ENCODE measurements at regions not wholly inside any gene's neighbourhood (a gene's known extent, or its start where the extent isn't known, plus 50 kb on each side); places are given as distances from the start of the nearest gene placed in this dataset.

DNA sequence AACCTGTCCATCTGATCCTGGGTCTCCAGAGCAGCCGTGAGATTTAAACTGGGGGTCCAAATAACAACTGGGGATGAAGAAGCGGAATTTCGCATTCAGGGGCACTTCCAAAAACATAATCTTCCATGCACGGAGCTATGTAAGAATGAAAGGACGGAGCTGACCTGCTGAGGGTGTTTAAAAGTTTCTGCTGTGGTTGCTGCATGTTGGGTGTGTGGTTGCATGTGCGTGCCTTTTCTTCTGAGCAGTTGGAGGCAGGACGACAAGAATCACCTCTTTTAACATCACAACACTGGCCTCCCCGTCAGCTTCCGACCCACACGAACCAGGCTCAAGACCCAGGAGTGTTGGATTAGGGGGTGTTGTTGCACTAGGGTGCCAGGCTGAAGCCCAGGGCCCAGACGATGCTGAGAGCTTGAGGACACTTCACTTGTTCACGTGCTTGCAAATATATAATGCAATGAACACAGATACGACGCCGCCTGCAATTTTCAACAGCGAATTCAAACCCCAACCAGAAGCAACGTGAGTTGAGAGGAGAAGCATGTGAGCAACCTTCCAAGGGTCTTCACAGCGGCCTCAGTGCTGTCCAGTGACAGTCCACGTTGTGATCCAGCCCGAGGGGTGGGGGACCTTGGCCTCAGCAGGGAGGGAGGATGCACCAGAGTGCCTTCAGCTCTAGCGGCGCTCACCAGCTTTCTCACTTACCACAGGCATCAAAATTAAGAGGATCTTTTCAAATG lies 76.0 kb upstream of the SALL3 start:
- H3K9me3 Mint-ChIP-seq: no peaks in the 10 kb centered on the region
- ChIA-PET POLR2A (no interaction called here), CTCF (no interaction called here)
- H3K27ac Mint-ChIP-seq: no peak overlapping the region
- no peaks in the 10 kb centered on the region for H3K36me3 Mint-ChIP-seq
- peaks cover 7% of the 10 kb centered on the region for H3K27me3 Mint-ChIP-seq
- no peak for DNase-seq
- no peaks in the 10 kb centered on the region for H3K4me1 Mint-ChIP-seq (ENCODE audit: low read depth)
- intact Hi-C loops (cut with micrococcal nuclease): no loop called here
- no peak overlapping the region for H3K4me3 Mint-ChIP-seq

DNA sequence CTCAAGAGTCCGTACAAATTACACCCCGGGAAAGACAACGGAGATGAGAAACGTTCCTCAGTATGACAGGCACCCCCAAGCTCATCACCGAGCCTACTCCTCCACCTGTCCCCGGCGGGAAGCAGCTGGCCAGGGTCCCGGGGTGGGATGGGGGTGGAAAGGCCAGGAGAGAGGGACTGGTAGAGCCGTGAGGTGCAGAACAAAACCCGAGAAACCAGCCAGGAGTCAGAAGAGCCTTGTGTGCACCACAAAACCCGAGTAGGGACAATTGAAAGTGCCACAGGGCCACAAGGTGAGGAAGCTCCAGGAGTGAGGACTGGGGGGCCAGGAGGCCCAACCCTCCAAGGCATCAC lies 75.5 kb upstream of the SALL3 start:
- intact Hi-C loops (cut with micrococcal nuclease): no loop called here
- Mint-ChIP-seq H3K36me3 (no peaks in the 10 kb centered on the region), H3K27ac (no peak overlapping the region), H3K4me3 (no peak overlapping the region), H3K4me1 (ENCODE audit: low read depth) (no peaks in the 10 kb centered on the region), H3K9me3 (no peaks in the 10 kb centered on the region), H3K27me3 (peaks cover 7% of the 10 kb centered on the region)
- ChIA-PET CTCF (no interaction called here), POLR2A (no interaction called here)
- DNase-seq: no peak

DNA sequence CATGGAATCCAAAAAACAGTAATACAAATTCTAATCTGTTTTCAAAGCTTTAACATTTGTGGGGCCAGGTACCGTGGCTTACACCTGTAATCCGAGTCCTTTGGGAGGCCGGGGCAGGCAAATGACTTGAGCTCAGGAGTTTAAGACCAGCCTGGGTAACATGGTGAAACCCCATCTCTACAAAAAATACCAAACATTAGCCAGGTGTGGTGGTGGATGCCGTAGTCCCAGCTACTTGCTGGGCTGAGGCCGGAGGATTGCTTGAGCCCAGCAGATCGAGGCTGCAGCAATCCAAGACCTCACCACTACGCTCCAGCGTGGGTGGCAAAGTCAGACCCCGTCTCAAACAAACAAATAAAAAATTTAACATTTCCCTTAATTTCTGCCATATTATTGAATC lies 74.3 kb upstream of the SALL3 start:
- H3K4me1 Mint-ChIP-seq (ENCODE audit: low read depth): no peaks in the 10 kb centered on the region
- H3K9me3 Mint-ChIP-seq: no peaks in the 10 kb centered on the region
- H3K27me3 Mint-ChIP-seq: peaks cover 7% of the 10 kb centered on the region
- ChIA-PET CTCF (interaction anchor here (0.7 kb wide), 1 partner anchor 35 kb away, joined by 3 read pairs; no protein-coding TSS in a partner anchor), POLR2A (no interaction called here)
- H3K4me3 Mint-ChIP-seq: no peak overlapping the region
- no peak overlapping the region for H3K27ac Mint-ChIP-seq
- DNase-seq: no peak
- no peaks in the 10 kb centered on the region for H3K36me3 Mint-ChIP-seq
- intact Hi-C loops (cut with micrococcal nuclease): no loop called here

DNA sequence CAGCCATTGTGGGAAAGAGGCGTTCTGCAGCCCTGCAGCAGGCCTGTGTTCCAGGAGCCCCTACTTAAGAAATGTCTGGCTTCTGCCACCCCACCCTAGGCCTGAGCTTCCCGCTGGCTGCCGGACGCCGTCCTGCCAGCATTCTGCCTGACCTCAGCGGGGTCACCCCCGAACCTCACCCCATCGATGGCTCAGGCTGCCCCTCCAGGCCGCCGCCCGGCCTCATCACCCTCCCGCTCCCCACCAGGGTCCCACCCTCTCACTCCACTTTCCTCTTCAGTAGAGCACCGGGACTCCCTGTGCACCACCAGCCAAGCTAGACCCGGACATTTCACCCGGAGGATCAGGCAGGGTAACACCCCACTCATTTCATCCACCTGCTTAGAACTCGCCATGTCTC lies 73.6 kb upstream of the SALL3 start:
- no peaks in the 10 kb centered on the region for H3K4me1 Mint-ChIP-seq (ENCODE audit: low read depth)
- no peaks in the 10 kb centered on the region for H3K9me3 Mint-ChIP-seq
- H3K36me3 Mint-ChIP-seq: no peaks in the 10 kb centered on the region
- POLR2A ChIA-PET: no interaction called here
- intact Hi-C loops (cut with micrococcal nuclease): no loop called here
- H3K27me3 Mint-ChIP-seq: peaks cover 7% of the 10 kb centered on the region
- no peak overlapping the region for H3K27ac Mint-ChIP-seq
- H3K4me3 Mint-ChIP-seq: no peak overlapping the region
- CTCF ChIA-PET: no interaction called here
- no peak for DNase-seq

DNA sequence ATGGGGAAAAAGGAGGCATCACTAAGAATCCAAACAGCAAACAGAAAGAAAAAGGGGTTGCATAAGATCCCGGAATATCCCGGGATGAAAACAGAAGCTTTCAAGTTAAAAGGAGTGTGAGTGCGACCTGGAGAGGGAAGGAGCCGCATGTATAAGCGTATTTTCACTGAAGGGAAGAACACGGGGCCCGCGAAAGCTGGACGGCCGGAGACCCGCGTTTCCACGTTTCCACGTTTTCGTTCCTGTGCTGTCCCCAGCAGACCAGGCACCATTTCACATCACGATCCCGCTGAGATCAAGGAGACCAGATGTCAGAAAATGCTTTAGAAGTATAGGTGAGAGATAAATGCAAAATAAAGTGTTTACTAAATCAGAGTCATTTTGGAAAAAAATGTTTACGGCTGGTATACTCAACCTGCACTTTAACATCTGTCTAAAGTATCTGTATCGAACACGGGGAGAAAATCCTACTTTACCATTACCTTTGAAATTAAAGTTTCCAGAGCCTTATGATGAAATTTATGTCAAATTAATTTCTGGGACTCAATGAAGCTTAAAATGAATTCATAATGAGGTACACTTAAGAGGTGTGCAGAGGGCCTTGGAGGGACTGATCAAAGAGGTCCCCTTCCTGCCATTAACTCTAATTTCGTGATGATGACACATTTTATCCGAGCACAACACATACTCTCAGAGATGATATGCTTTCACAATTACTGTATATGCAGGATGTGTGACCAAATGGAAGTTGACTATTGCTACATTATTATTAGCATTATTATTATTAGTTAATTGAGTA lies 71.0 kb upstream of the SALL3 start:
- H3K27me3 Mint-ChIP-seq: no peaks in the 10 kb centered on the region
- H3K27ac Mint-ChIP-seq: no peak overlapping the region
- H3K36me3 Mint-ChIP-seq: no peaks in the 10 kb centered on the region
- H3K4me3 Mint-ChIP-seq: no peak overlapping the region
- CTCF ChIA-PET: no interaction called here
- intact Hi-C loops (cut with micrococcal nuclease): no loop called here
- H3K4me1 Mint-ChIP-seq (ENCODE audit: low read depth): no peaks in the 10 kb centered on the region
- DNase-seq: no peak
- POLR2A ChIA-PET: no interaction called here
- no peaks in the 10 kb centered on the region for H3K9me3 Mint-ChIP-seq

DNA sequence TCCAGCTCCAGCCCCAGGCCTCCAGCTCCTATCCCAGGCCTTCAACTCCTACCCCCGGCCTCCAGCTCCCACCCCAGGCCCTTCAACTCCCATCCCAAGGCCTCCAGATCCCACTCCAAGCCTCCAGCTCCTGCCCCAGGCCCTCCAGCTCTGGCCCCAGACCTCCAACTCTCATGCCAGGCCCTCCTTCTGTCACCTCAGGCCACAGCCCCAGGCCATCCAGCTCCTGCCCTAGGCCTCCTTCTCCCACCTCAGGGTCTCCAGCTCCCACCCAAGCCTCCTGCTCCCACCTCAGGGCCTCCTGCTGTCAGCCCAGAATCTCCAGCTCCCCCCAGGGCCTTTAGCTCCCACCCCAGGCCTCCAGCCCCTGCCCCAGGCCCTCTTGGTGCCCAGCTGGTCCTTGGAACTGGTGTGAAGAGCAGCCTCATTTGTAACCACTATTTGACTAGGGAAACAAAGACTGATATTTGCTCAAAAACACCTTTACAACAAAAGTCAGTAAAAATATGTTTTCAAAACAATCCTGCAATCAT lies 67.8 kb upstream of the SALL3 start:
- intact Hi-C loops (cut with micrococcal nuclease): no loop called here
- DNase-seq: no peak
- Mint-ChIP-seq H3K9me3 (no peaks in the 10 kb centered on the region), H3K27ac (no peak overlapping the region), H3K27me3 (no peaks in the 10 kb centered on the region), H3K4me1 (ENCODE audit: low read depth) (no peaks in the 10 kb centered on the region), H3K36me3 (no peaks in the 10 kb centered on the region), H3K4me3 (no peak overlapping the region)
- ChIA-PET CTCF (no interaction called here), POLR2A (interaction anchor here (0.8 kb wide), 1 partner anchor 14 kb away, joined by 3 read pairs; no protein-coding TSS in a partner anchor)

DNA sequence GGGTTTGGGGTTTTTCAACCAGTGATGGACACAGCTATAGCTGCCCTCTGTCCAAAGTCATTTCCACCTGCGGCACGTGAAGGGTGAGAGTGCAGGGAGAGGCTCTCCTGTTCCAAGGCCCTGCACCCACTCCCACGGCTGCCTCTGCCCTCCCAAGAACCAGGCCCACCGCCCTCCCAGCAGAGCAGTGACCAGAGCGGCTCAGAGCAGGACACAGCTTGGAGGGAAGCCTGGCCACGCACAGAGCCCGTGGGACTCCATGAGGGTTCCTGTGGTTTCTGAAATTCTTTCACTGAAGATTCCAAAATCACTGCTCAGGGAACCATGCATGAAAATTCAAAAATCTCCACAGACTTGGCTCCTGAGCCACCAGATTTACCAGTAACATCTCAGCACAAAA lies 67.3 kb upstream of the SALL3 start:
- no peak overlapping the region for H3K4me3 Mint-ChIP-seq
- CTCF ChIA-PET: no interaction called here
- POLR2A ChIA-PET: no interaction called here
- no peaks in the 10 kb centered on the region for H3K36me3 Mint-ChIP-seq
- H3K27me3 Mint-ChIP-seq: no peaks in the 10 kb centered on the region
- H3K9me3 Mint-ChIP-seq: no peaks in the 10 kb centered on the region
- DNase-seq: no peak
- no peak overlapping the region for H3K27ac Mint-ChIP-seq
- H3K4me1 Mint-ChIP-seq (ENCODE audit: low read depth): no peaks in the 10 kb centered on the region
- intact Hi-C loops (cut with micrococcal nuclease): no loop called here

DNA sequence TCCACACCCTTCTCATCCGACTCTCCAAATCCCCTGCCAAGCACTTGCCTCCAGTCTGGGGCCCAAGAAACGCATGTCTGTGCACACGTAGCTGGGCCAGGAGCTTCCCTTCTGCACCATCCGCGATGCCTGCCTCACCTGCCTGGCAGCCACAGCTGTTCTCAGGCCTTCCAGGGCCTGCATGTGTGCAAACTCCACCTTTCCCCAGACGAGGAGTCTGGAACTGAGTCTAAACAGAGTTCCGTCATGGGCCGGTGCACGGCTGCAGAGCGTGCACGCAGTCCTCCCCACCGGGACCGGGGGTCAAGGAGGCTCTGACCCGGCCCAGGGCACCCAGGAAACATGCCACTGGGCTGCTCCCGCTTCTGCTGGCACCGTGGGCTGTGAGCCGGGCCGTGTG lies 66.8 kb upstream of the SALL3 start:
- intact Hi-C loops (cut with micrococcal nuclease): no loop called here
- ChIA-PET POLR2A (no interaction called here), CTCF (no interaction called here)
- Mint-ChIP-seq H3K27me3 (no peaks in the 10 kb centered on the region), H3K27ac (no peak overlapping the region), H3K9me3 (no peaks in the 10 kb centered on the region), H3K36me3 (no peaks in the 10 kb centered on the region), H3K4me3 (no peak overlapping the region), H3K4me1 (ENCODE audit: low read depth) (no peaks in the 10 kb centered on the region)
- DNase-seq: no peak

DNA sequence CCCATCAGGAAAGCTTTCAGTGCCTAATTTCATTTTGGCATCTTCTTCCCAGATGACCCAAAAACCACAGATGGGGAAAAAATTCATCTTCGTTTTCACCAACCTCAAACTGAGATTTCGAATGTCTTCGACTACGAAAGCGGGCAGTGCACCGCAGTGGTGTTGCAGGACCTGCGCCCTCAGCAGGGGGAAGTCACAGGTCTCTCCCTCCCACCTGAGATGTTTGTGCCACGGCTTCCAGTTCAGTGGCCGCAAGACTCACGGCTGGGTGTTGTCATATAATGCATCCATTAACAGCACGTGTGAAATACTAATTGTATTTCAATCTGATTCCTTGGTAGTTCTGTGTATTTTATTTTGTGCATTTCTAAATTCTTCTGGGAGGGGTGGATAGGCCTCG lies 66.2 kb upstream of the SALL3 start:
- no peak for DNase-seq
- no peaks in the 10 kb centered on the region for H3K36me3 Mint-ChIP-seq
- ChIA-PET POLR2A (no interaction called here), CTCF (no interaction called here)
- H3K27ac Mint-ChIP-seq: no peak overlapping the region
- H3K4me3 Mint-ChIP-seq: no peak overlapping the region
- no peaks in the 10 kb centered on the region for H3K27me3 Mint-ChIP-seq
- no peaks in the 10 kb centered on the region for H3K9me3 Mint-ChIP-seq
- intact Hi-C loops (cut with micrococcal nuclease): no loop called here
- H3K4me1 Mint-ChIP-seq (ENCODE audit: low read depth): no peaks in the 10 kb centered on the region

DNA sequence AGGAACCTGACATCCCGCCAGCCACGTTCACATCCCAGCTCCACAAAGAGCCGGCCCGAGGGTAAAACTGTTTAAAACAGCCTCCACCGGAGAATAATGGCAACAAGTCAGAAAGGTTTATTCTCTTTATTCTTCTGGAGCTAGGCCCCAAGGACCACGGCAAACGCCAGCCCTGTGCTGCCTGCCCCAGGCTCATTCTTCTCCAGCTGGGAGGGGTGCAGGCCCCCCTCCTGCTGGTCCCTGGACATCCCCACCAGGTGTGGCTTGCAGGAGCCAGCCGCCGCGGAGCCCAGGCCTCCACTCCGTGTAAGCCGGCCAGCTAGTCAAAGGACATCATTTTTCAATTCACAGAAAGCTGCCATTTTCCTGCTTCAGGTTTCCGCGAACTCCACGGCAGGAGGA lies 65.8 kb upstream of the SALL3 start:
- Mint-ChIP-seq H3K27ac (no peak overlapping the region), H3K4me1 (ENCODE audit: low read depth) (no peaks in the 10 kb centered on the region), H3K36me3 (no peaks in the 10 kb centered on the region), H3K9me3 (no peaks in the 10 kb centered on the region), H3K4me3 (no peak overlapping the region), H3K27me3 (no peaks in the 10 kb centered on the region)
- intact Hi-C loops (cut with micrococcal nuclease): no loop called here
- ChIA-PET CTCF (no interaction called here), POLR2A (no interaction called here)
- no peak for DNase-seq

DNA sequence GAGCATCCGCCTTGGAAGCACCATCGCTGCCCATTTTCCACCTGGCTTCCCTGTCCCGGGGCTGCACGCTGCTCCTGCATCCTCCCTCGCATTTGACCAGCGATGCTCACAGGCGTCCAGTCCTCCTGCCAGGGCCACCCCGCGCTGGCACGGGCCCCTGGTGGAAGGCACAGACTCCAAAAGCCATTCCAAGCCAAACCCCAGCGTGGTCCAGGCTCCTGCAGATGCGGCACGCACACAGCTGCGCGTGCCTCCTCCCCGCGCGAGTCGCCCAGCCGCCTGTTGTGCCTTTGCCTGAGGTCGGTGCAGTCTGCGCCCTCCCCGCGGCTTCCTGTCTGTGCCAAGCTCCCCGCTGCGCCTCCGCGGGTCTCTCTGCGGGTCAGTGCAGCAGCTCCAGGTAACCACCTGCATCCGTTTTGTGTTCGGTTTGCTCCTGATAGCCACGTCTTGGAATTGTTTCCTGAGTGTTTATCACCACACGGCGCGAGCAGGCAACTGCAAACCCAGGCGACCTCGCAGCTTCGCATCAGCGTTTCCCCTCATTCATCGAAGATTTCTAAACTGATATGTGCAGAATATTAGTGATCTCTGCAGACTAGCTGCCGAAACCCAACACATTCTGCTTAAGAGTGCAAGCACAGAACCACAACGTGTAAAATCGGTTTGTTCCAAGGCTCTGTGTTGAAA lies 65.2 kb upstream of the SALL3 start:
- no peaks in the 10 kb centered on the region for H3K9me3 Mint-ChIP-seq
- H3K36me3 Mint-ChIP-seq: no peaks in the 10 kb centered on the region
- no peak overlapping the region for H3K27ac Mint-ChIP-seq
- ChIA-PET CTCF (no interaction called here), POLR2A (no interaction called here)
- no peaks in the 10 kb centered on the region for H3K4me1 Mint-ChIP-seq (ENCODE audit: low read depth)
- H3K4me3 Mint-ChIP-seq: no peak overlapping the region
- no peak for DNase-seq
- intact Hi-C loops (cut with micrococcal nuclease): no loop called here
- no peaks in the 10 kb centered on the region for H3K27me3 Mint-ChIP-seq

DNA sequence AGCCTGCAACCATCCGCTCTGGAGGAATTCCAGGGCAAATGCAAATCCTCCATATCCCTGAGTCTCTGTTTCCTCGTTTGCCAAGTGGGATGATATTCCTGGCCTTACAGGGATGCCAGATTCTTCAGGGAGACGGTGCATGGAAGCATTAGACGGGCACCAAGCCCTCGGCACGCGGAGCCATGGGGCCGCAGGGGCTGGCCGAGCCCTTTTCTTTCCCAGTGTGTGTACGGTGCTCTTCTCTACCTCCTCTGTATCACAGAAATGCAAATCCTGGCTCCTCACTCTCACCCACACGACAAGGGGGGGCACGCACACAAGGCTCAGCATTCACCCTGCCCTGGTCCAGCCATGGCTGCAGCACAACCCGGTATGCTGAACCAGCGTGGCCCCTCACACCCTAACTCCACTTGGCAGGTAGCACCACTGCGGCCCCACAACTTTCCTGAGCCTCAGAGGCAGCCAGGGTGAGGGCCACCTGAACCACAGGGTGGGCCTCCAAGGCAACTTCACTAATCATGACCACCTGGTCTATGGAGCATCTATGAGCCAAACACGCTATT lies 64.1 kb upstream of the SALL3 start:
- H3K27me3 Mint-ChIP-seq: no peaks in the 10 kb centered on the region
- ChIA-PET CTCF (no interaction called here), POLR2A (no interaction called here)
- no peak overlapping the region for H3K27ac Mint-ChIP-seq
- H3K9me3 Mint-ChIP-seq: no peaks in the 10 kb centered on the region
- H3K4me1 Mint-ChIP-seq (ENCODE audit: low read depth): no peaks in the 10 kb centered on the region
- H3K36me3 Mint-ChIP-seq: no peaks in the 10 kb centered on the region
- no peak for DNase-seq
- intact Hi-C loops (cut with micrococcal nuclease): no loop called here
- no peak overlapping the region for H3K4me3 Mint-ChIP-seq
